ENCODE measurements at regions not wholly inside any gene's neighbourhood (a gene's known extent, or its start where the extent isn't known, plus 50 kb on each side); places are given as distances from the start of the nearest gene placed in this dataset.

DNA sequence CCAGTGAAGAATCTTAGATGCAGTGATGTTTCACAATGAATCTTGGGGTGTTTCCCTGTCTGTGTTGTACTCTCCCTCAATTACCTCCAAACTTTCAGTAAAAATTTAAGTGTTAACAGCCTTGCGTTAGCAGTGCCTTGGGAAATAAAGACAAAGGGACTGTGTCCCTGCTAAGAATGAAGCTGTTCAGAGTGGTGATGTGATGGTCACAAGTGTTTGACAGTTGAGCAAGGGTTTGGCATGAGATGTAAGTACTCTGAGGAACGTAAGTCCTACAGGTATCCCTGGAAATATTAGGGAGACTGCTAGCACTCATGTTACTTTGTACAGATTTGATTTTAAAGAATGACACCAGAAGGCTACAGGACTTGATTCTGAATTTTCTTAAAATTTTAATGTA, 304.3 kb upstream of the DPH6 start:
- Histone ChIP-seq H3K27me3 (ENCODE audit: control insufficient read depth, low read length) (no peaks in the 10 kb centered on the region), H3K27ac (ENCODE audit: low read depth, low read length) (no peak overlapping the region), H3F3A (ENCODE audit: control insufficient read depth, insufficient read depth) (no peaks in the 10 kb centered on the region), H3K4me3 (ENCODE audit: low read length) (no peak overlapping the region), H3K4me2 (ENCODE audit: low read length) (no peak overlapping the region), H3K9me3 (ENCODE audit: control insufficient read depth, insufficient read depth, low read length) (no peaks in the 10 kb centered on the region), H3K36me3 (ENCODE audit: control insufficient read depth, low read length) (no peaks in the 10 kb centered on the region), H3K79me2 (ENCODE audit: control insufficient read depth, low read length) (no peaks in the 10 kb centered on the region), H3K4me1 (ENCODE audit: control insufficient read depth, low read length) (no peaks in the 10 kb centered on the region), H4K20me1 (ENCODE audit: control insufficient read depth, insufficient read depth, low read depth, low read length) (no peaks in the 10 kb centered on the region), H3K9me2 (replicated peaks; ENCODE audit: control insufficient read depth, low read length) (no peaks in the 10 kb centered on the region)
- TF ChIP-seq, protein P1, sequence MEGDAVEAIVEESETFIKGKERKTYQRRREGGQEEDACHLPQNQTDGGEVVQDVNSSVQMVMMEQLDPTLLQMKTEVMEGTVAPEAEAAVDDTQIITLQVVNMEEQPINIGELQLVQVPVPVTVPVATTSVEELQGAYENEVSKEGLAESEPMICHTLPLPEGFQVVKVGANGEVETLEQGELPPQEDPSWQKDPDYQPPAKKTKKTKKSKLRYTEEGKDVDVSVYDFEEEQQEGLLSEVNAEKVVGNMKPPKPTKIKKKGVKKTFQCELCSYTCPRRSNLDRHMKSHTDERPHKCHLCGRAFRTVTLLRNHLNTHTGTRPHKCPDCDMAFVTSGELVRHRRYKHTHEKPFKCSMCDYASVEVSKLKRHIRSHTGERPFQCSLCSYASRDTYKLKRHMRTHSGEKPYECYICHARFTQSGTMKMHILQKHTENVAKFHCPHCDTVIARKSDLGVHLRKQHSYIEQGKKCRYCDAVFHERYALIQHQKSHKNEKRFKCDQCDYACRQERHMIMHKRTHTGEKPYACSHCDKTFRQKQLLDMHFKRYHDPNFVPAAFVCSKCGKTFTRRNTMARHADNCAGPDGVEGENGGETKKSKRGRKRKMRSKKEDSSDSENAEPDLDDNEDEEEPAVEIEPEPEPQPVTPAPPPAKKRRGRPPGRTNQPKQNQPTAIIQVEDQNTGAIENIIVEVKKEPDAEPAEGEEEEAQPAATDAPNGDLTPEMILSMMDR (IDR thresholded peaks at IDR 0.05; ENCODE audit: low read depth, low read length, poor library complexity, severe bottlenecking), result no peak
- no peak for TF ChIP-seq EZH2phosphoT487 (IDR thresholded peaks at IDR 0.05; ENCODE audit: borderline replicate concordance, low read length)

DNA sequence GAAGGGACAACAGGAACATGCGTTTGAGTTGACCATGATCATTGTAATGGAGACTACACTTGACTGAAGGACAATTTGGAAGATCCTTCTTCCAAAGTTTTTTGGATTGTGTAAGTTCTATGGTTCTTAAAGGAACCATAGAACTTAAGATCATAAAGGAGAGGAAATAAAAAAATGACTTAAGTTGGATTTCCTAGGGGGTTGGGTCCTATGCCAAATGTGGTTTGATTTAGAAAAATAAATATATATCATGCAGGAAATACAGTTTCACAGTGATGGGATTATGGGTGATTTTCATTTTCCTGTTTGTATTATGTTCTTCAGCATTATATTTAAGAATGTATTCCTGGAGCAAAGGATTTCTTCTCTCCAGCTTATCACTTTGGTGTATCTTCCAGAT, 305.5 kb upstream of the DPH6 start:
- H3K79me2 ChIP-seq (ENCODE audit: control insufficient read depth, low read length), result no peaks in the 10 kb centered on the region
- no peak overlapping the region for H3K4me3 ChIP-seq (ENCODE audit: low read length)
- TF ChIP-seq, protein P1 (IDR thresholded peaks at IDR 0.05; ENCODE audit: low read depth, low read length, poor library complexity, severe bottlenecking), result no peak
- no peak for TF ChIP-seq EZH2phosphoT487 (IDR thresholded peaks at IDR 0.05; ENCODE audit: borderline replicate concordance, low read length)
- H3K9me2 ChIP-seq (replicated peaks; ENCODE audit: control insufficient read depth, low read length), result no peaks in the 10 kb centered on the region
- no peak overlapping the region for H3K27ac ChIP-seq (ENCODE audit: low read depth, low read length)
- no peaks in the 10 kb centered on the region for H3F3A ChIP-seq (ENCODE audit: control insufficient read depth, insufficient read depth)
- H3K4me2 ChIP-seq (ENCODE audit: low read length), result no peak overlapping the region
- H3K4me1 ChIP-seq (ENCODE audit: control insufficient read depth, low read length), result no peaks in the 10 kb centered on the region
- H4K20me1 ChIP-seq (ENCODE audit: control insufficient read depth, insufficient read depth, low read depth, low read length), result no peaks in the 10 kb centered on the region
- H3K9me3 ChIP-seq (ENCODE audit: control insufficient read depth, insufficient read depth, low read length), result no peaks in the 10 kb centered on the region
- H3K36me3 ChIP-seq (ENCODE audit: control insufficient read depth, low read length), result no peaks in the 10 kb centered on the region
- H3K27me3 ChIP-seq (ENCODE audit: control insufficient read depth, low read length), result no peaks in the 10 kb centered on the region

DNA sequence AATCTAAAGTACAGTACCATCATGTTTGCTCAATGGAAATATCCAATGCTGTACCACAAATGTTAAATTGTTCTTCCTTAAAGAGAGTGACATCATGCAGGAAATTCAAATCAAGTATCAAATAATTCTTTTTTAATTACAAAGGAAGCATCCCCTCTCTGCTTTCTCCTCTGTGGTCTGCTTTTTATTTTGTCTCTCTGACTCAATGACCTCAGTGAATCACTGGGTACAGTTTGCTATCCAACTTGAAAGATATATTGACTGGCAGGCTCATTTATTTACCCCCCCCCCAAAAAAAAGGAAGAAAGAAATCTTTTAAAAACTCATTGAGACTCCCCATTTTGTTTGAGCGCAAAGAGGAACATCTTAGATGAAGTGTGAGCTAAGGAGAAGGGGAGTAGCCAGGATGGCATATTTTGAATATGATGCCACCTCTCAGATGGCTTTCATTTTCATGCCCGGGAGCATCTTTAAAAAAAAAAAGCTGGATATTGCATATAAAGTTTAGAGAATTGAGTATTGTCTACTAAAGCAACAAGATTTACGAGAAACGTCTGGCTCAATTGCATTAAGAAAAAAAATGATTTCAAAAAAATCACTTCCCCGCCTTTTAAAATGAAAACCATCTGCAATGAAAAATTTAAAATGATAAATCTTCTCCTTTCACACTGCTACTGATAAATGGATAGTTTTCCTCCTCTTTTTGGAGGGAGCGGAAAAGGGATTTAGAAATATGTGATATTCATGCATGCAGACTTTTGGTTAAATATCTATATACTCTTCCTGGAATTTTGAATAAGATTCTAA, 307.1 kb upstream of the DPH6 start:
- Histone ChIP-seq H3K9me3 (ENCODE audit: control insufficient read depth, insufficient read depth, low read length) (no peaks in the 10 kb centered on the region), H3K4me3 (ENCODE audit: low read length) (no peak overlapping the region), H3K27ac (ENCODE audit: low read depth, low read length) (no peak overlapping the region), H3K36me3 (ENCODE audit: control insufficient read depth, low read length) (no peaks in the 10 kb centered on the region), H3F3A (ENCODE audit: control insufficient read depth, insufficient read depth) (no peaks in the 10 kb centered on the region), H3K27me3 (ENCODE audit: control insufficient read depth, low read length) (no peaks in the 10 kb centered on the region), H4K20me1 (ENCODE audit: control insufficient read depth, insufficient read depth, low read depth, low read length) (no peaks in the 10 kb centered on the region), H3K9me2 (replicated peaks; ENCODE audit: control insufficient read depth, low read length) (no peaks in the 10 kb centered on the region), H3K79me2 (ENCODE audit: control insufficient read depth, low read length) (no peaks in the 10 kb centered on the region), H3K4me1 (ENCODE audit: control insufficient read depth, low read length) (no peaks in the 10 kb centered on the region), H3K4me2 (ENCODE audit: low read length) (no peak overlapping the region)
- TF ChIP-seq, protein P1 (IDR thresholded peaks at IDR 0.05; ENCODE audit: low read depth, low read length, poor library complexity, severe bottlenecking), result no peak
- no peak for TF ChIP-seq EZH2phosphoT487 (IDR thresholded peaks at IDR 0.05; ENCODE audit: borderline replicate concordance, low read length)
